Ovary (tissue), 7 donors: ENCODE measurements at regions not wholly inside any gene's neighbourhood (a gene's known extent, or its start where the extent isn't known, plus 50 kb on each side); places are given as distances from the start of the nearest gene placed in this dataset.

ENCODE experiments used
- DNase-seq, 5 donors: peaks; one replicate each; pipeline ENCODE4 v3.0.0-alpha.2; 2019 to 2020
- H3K27ac ChIP-seq, 2 donors: fragments of 200-600 bp; one replicate each; pipeline versions ENCODE4 v1.5.1 to v1.8.0; 2019 to 2022
- H3K27me3 ChIP-seq: fragments of 200-600 bp; one replicate; pipeline ENCODE4 v1.8.0; 2022
- H3K36me3 ChIP-seq: fragments of 200-600 bp; sonication (generic); one replicate; pipeline ENCODE4 v1.5.1; 2019
- H3K4me1 ChIP-seq: one replicate; pipeline ENCODE4 v1.8.1; 2013; ENCODE audit warnings: mild to moderate bottlenecking, moderate library complexity; ENCODE audit not compliant: insufficient read depth
- H3K4me3 ChIP-seq: fragments of 200-600 bp; sonication (generic); one replicate; pipeline ENCODE4 v1.5.1; 2017
- H3K9me3 ChIP-seq, 2 donors: fragments of 200-600 bp in 1 of 2; sonication (generic) in 1 of 2; one replicate each; pipeline versions ENCODE4 v1.5.1 to v1.8.1; 2013 to 2019; ENCODE audit warnings: mild to moderate bottlenecking in 1 of 2, moderate library complexity in 1 of 2
- CTCF ChIP-seq, 3 donors: fragments of 450-650 bp in 2 of 3; fragments of 200-600 bp in 1 of 3; IDR thresholded peaks; one replicate each; pipeline versions ENCODE4 v1.5.1 to v1.8.0; 2016 to 2022; ENCODE audit warnings: antibody characterized with exemption in 3 of 3, mild to moderate bottlenecking in 1 of 3
- EP300 ChIP-seq: sonication (generic); formaldehyde crosslinking; IDR thresholded peaks from one replicate; pipeline ENCODE4 v1.6.1; 2017; ENCODE audit warnings: antibody characterized with exemption
- POLR2A ChIP-seq: fragments of 450-650 bp; IDR thresholded peaks from one replicate; pipeline ENCODE4 v1.6.1; 2017; ENCODE audit warnings: antibody characterized with exemption, mild to moderate bottlenecking, moderate library complexity
- WGBS, 3 donors: extraction: QIAGEN DNeasy Blood & Tissue Kit in 1 of 3; methylation state at CpG; one replicate each; pipeline versions ENCODE4 v1.1.5 to v1.1.7; 2013 to 2017; 5-methylcytosine and 5-hydroxymethylcytosine counted together
- intact Hi-C, 4 donors: fragments of 100-400 bp; cut with DNase I; formaldehyde crosslinking; loops; one replicate each; pipeline versions ENCODE4 v1.11.0 to v1.15.1; 2022 to 2023
- donor health status: DM: no; HTN: no; CAD: no; lungs with moderate emphysema.
- donor health status: DM: no; HTN: no; CAD: no.
- donor health status: Bipolar disorder and iron deficiency.
- donor health status: DM: no; HTN: no; CAD: no.
- donor health status: DM: yes; HTN: yes; CAD: no.

GRCh38 chr18:77340815-77341214 lies 91.2 kb downstream of the GALR1 start:
- WGBS, 3 donors = 87 to 92% (median 90%) methylated on average over 7 of the region's 7 CpGs
- no peak for DNase-seq
- Histone ChIP-seq H3K4me3 (no peak overlapping the region), H3K27me3 (no peaks in the 10 kb centered on the region), H3K27ac (no peak overlapping the region), H3K4me1 (no peaks in the 10 kb centered on the region), H3K36me3 (no peaks in the 10 kb centered on the region), H3K9me3 (no peaks in the 10 kb centered on the region)
- intact Hi-C loops = no loop called here
- TF ChIP-seq CTCF (IDR thresholded peaks at IDR 0.05) = no peak
- TF ChIP-seq EP300 = no peak
- TF ChIP-seq POLR2A = no peak

GRCh38 chr18:77341527-77342325 lies 92.1 kb downstream of the GALR1 start:
- intact Hi-C loops = no loop called here
- Histone ChIP-seq H3K4me1 (no peaks in the 10 kb centered on the region), H3K27ac (no peak overlapping the region), H3K4me3 (no peak overlapping the region), H3K27me3 (no peaks in the 10 kb centered on the region), H3K36me3 (no peaks in the 10 kb centered on the region), H3K9me3 (no peaks in the 10 kb centered on the region)
- DNase-seq = no peak
- WGBS, 3 donors = 76 to 82% (median 77%) methylated on average over 17 of the region's 17 CpGs
- TF ChIP-seq CTCF (IDR thresholded peaks at IDR 0.05) = no peak
- TF ChIP-seq POLR2A = no peak
- no peak for TF ChIP-seq EP300

DNA sequence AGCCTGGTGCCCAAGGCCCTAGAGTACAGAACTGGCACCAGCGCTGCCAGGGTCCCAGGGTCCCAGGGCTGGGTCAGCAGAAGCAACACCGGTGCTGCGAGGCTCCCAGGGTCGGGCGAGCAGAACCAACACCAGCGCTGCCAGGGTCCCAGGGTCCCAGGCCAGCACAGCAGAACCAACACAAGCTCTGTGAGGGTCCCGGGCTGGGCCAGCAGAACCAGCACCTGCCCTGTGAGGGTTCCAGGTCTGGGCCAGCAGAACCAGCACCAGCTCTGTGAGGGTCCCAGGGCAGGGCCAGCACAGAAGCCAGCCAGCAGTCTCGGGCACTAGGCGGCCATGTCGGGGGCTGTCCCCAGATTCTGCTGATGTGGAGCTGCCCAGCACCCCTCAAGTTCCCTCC lies 93.1 kb downstream of the GALR1 start:
- 90 to 93% (median 91%) methylated on average over 10 of the region's 10 CpGs for WGBS, 3 donors
- H3K27ac ChIP-seq = no peak overlapping the region
- TF ChIP-seq POLR2A (no peak), CTCF (IDR thresholded peaks at IDR 0.05) (no peak), EP300 (no peak)
- intact Hi-C loops = no loop called here
- no peak overlapping the region for H3K4me3 ChIP-seq
- H3K36me3 ChIP-seq = no peaks in the 10 kb centered on the region
- DNase-seq = no peak
- no peaks in the 10 kb centered on the region for H3K9me3 ChIP-seq
- H3K27me3 ChIP-seq = no peaks in the 10 kb centered on the region
- no peaks in the 10 kb centered on the region for H3K4me1 ChIP-seq

DNA sequence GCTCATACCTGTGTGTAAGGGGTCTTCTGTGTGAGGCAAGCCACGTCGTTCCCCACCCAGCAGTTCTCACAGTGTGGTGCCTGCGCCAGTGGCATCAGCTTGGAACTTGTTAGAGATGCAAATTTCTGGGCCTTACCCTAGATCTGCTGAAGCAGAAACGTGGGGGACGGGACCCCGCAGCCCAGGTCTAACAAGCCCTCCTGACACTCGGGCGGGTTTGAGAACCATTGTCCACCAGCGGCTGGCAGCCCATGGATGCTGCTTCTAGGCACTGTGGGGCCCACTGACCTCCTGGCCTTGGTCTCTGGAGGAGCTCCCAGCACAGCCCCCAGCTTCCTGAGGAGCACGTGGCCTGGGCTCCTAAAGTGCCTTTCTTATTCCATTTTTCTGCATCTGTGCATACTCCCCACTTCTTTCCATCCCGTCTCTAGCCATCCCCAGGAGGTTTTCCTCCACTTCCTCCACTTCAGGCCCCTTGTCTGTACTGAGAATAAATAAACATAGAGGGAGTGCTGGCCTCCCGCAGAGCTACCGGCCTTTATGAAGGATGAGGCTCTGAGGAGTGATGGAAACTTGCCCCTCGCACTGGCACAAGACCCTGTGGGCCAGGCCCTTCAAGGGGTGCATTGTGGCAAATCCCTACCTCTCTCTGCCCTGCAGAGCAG lies 94.3 kb downstream of the GALR1 start:
- no peaks in the 10 kb centered on the region for H3K9me3 ChIP-seq
- DNase-seq = no peak
- H3K27me3 ChIP-seq = no peaks in the 10 kb centered on the region
- intact Hi-C loops = no loop called here
- H3K36me3 ChIP-seq = no peaks in the 10 kb centered on the region
- no peak overlapping the region for H3K4me3 ChIP-seq
- WGBS, 3 donors = 67 to 71% (median 68%) methylated on average over 14 of the region's 14 CpGs
- no peak overlapping the region for H3K27ac ChIP-seq
- no peak for TF ChIP-seq CTCF (IDR thresholded peaks at IDR 0.05)
- TF ChIP-seq POLR2A = no peak
- TF ChIP-seq EP300 = no peak
- H3K4me1 ChIP-seq = no peaks in the 10 kb centered on the region
